Tibial artery (tissue), 4 donors: ENCODE measurements at regions not wholly inside any gene's neighbourhood (a gene's known extent, or its start where the extent isn't known, plus 50 kb on each side); places are given as distances from the start of the nearest gene placed in this dataset.

Source experiments
- DNase-seq, 2 donors: peaks; one replicate each; pipeline ENCODE4 v3.0.0-alpha.2; 2019
- H3K27ac ChIP-seq, 2 donors: fragments of 200-600 bp; sonication (generic) in 1 of 2; 1 replicate in 1 of 2; 2 replicates in 1 of 2; pipeline ENCODE4 v1.5.1; 2018 to 2019; ENCODE audit warnings: mild to moderate bottlenecking in 1 of 2
- H3K27me3 ChIP-seq, 2 donors: fragments of 200-600 bp; sonication (generic) in 1 of 2; one replicate each; pipeline versions ENCODE4 v1.5.1 to v1.6.0; 2016 to 2019
- H3K36me3 ChIP-seq, 3 donors: fragments of 200-600 bp; sonication (generic) in 2 of 3; one replicate each; pipeline ENCODE4 v1.5.1; 2016 to 2019; ENCODE audit warnings: mild to moderate bottlenecking in 2 of 3
- H3K4me1 ChIP-seq, 4 donors: fragments of 200-600 bp; sonication (generic) in 2 of 4; 1 replicate in 3 of 4; 2 replicates in 1 of 4; pipeline ENCODE4 v1.5.1; 2016 to 2019
- H3K4me3 ChIP-seq, 2 donors: fragments of 200-600 bp; sonication (generic) in 1 of 2; 1 replicate in 1 of 2; 2 replicates in 1 of 2; pipeline ENCODE4 v1.5.1; 2018 to 2019; ENCODE audit warnings: mild to moderate bottlenecking in 2 of 2
- H3K9me3 ChIP-seq, 3 donors: fragments of 200-600 bp; sonication (generic) in 1 of 3; one replicate each; pipeline ENCODE4 v1.5.1; 2016 to 2019
- CTCF ChIP-seq, 2 experiments: fragments of 200-600 bp in 1 of 2; fragments of 450-650 bp in 1 of 2; IDR thresholded peaks; one replicate each; pipeline ENCODE4 v1.5.1; 2017 to 2019; ENCODE audit warnings: antibody characterized with exemption in 2 of 2, mild to moderate bottlenecking in 1 of 2, moderate library complexity in 1 of 2
- intact Hi-C: fragments of 100-400 bp; cut with DNase I; formaldehyde crosslinking; loops from one replicate; pipeline ENCODE4 v1.15.0; 2023; ENCODE audit warnings: low total_unique reads

- no peaks in the 10 kb centered on the region for H3K36me3 ChIP-seq
- H3K4me1 ChIP-seq: no peaks in the 10 kb centered on the region
- no peak overlapping the region for H3K27ac ChIP-seq
- intact Hi-C loops: no loop called here
- no peaks in the 10 kb centered on the region for H3K9me3 ChIP-seq
- H3K27me3 ChIP-seq: no peaks in the 10 kb centered on the region
- no peak for DNase-seq
- H3K4me3 ChIP-seq: no peak overlapping the region
- TF ChIP-seq CTCF (IDR thresholded peaks at IDR 0.05): no peak
These were observed 1487.7 kb upstream of the SEL1L start for GRCh38 chr14:83021323-83021722.

DNA sequence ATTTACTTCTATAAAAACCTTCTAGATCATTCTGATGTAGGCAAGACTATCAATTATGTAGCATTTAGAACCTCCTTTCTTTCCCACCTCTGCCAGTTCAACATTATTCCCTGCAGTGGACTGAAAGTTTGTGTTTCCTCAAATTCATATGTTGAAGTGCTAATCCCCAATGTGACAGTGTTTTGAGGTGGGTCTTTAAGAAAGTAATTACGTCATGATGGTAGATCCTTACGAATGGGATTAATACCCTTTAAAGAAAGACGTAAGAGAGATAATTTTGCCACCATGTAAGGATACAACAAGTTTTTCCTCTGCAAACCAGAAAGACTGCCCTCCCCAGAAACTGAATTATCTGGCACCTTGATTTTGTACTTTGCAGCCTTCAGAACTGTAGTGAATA lies 1489.7 kb upstream of the SEL1L start:
- Histone ChIP-seq H3K4me3 (no peak overlapping the region), H3K27me3 (no peaks in the 10 kb centered on the region), H3K36me3 (no peaks in the 10 kb centered on the region), H3K4me1 (no peaks in the 10 kb centered on the region), H3K9me3 (no peaks in the 10 kb centered on the region), H3K27ac (no peak overlapping the region)
- no peak for DNase-seq
- no peak for TF ChIP-seq CTCF (IDR thresholded peaks at IDR 0.05)
- intact Hi-C loops: no loop called here

GRCh38 chr14:83041224-83041623 lies 1507.6 kb upstream of the SEL1L start:
- no peak overlapping the region for H3K27ac ChIP-seq
- H3K4me3 ChIP-seq: no peak overlapping the region
- no peaks in the 10 kb centered on the region for H3K27me3 ChIP-seq
- no peaks in the 10 kb centered on the region for H3K36me3 ChIP-seq
- intact Hi-C loops: no loop called here
- H3K9me3 ChIP-seq: no peaks in the 10 kb centered on the region
- no peak for TF ChIP-seq CTCF (IDR thresholded peaks at IDR 0.05)
- no peak for DNase-seq
- H3K4me1 ChIP-seq: peaks cover 0 to 9% (median 0%) of the 10 kb centered on the region in 4 donors

DNA sequence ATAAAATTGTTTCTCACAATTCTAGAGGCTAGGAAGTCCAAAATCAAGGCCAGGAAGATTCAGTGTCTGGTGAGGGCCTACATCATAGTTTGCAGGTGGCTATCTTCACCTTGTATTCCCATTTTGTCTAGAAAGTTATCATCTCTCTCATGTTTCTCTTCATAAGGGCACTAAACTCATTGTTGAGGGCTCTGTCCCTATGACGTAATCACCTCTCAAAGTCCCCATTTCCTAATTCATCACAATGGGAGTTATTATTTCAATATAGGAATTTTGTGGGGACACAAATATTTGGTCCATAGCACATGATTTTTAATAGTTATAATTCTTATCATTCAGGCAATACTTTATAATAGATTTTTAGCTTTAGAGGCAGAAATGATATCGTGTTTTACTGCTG lies 1509.2 kb upstream of the SEL1L start:
- no peaks in the 10 kb centered on the region for H3K27me3 ChIP-seq
- no peak overlapping the region for H3K4me3 ChIP-seq
- TF ChIP-seq CTCF (IDR thresholded peaks at IDR 0.05): no peak

GRCh38 chr14:83044001-83044400 lies 1510.3 kb upstream of the SEL1L start:
- Histone ChIP-seq H3K27ac (no peak overlapping the region), H3K9me3 (no peaks in the 10 kb centered on the region), H3K27me3 (no peaks in the 10 kb centered on the region), H3K4me1 (peaks cover 0 to 9% (median 0%) of the 10 kb centered on the region in 4 donors), H3K36me3 (no peaks in the 10 kb centered on the region), H3K4me3 (no peak overlapping the region)
- DNase-seq: no peak
- intact Hi-C loops: no loop called here
- no peak for TF ChIP-seq CTCF (IDR thresholded peaks at IDR 0.05)

More for the DNA sequence above, 1509.2 kb upstream of the SEL1L start:
- H3K27ac ChIP-seq: no peak overlapping the region
- intact Hi-C loops: no loop called here
- DNase-seq: no peak
- H3K36me3 ChIP-seq: no peaks in the 10 kb centered on the region
- peaks cover 0 to 9% (median 0%) of the 10 kb centered on the region in 4 donors for H3K4me1 ChIP-seq
- H3K9me3 ChIP-seq: no peaks in the 10 kb centered on the region
